HUES6 (cell line): ENCODE measurements at regions not wholly inside any gene's neighbourhood (a gene's known extent, or its start where the extent isn't known, plus 50 kb on each side); places are given as distances from the start of the nearest gene placed in this dataset.
"Not testable (repeated sequence)": the region's sequence is repeated elsewhere in the genome, so short reads cannot be mapped to it uniquely, and the experiment has no call there.

ENCODE experiments used
- H3K27ac ChIP-seq: 2 replicates; pipeline ENCODE4 v1.7.0; 2013; ENCODE audit warnings: low read depth, mild to moderate bottlenecking, low read length, inconsistent platforms
- H3K27me3 ChIP-seq: 2 replicates; pipeline ENCODE4 v1.6.1; 2013; ENCODE audit warnings: low read length; ENCODE audit not compliant: control insufficient read depth, insufficient read depth
- H3K36me3 ChIP-seq: 2 replicates; pipeline ENCODE4 v1.6.1; 2013; ENCODE audit warnings: low read length; ENCODE audit not compliant: control insufficient read depth, insufficient read depth
- H3K4me1 ChIP-seq: 2 replicates; pipeline ENCODE4 v1.6.1; 2013; ENCODE audit warnings: low read length; ENCODE audit not compliant: control insufficient read depth, insufficient read depth
- H3K4me3 ChIP-seq: 2 replicates; pipeline ENCODE4 v1.5.1; 2013; ENCODE audit warnings: low read depth, low read length
- H3K9ac ChIP-seq: one replicate; pipeline ENCODE4 v1.6.1; 2013; ENCODE audit warnings: mild to moderate bottlenecking, low read length
- H3K9me3 ChIP-seq: 2 replicates; pipeline ENCODE4 v1.6.1; 2013; ENCODE audit warnings: low read depth, low read length; ENCODE audit not compliant: control insufficient read depth, insufficient read depth

- H3K9me3 ChIP-seq: no peaks in the 10 kb centered on the region
- no peaks in the 10 kb centered on the region for H3K27me3 ChIP-seq
- H3K27ac ChIP-seq: no peak overlapping the region
- peaks cover 14% of the 10 kb centered on the region for H3K4me1 ChIP-seq
- H3K9ac ChIP-seq: no peak overlapping the region
- no peaks in the 10 kb centered on the region for H3K36me3 ChIP-seq
- no peak overlapping the region for H3K4me3 ChIP-seq
These were observed 347.2 kb downstream of the RFC3 start for GRCh38 chr13:34165158-34165557.

- Histone ChIP-seq H3K4me1 (peaks cover 14% of the 10 kb centered on the region), H3K27ac (no peak overlapping the region), H3K4me3 (no peak overlapping the region), H3K36me3 (no peaks in the 10 kb centered on the region), H3K9me3 (no peaks in the 10 kb centered on the region), H3K27me3 (no peaks in the 10 kb centered on the region), H3K9ac (no peak overlapping the region)
These were observed 348.5 kb downstream of the RFC3 start for GRCh38 chr13:34166406-34166805.

- Histone ChIP-seq H3K4me3 (no peak overlapping the region), H3K36me3 (no peaks in the 10 kb centered on the region), H3K9ac (no peak overlapping the region), H3K4me1 (peaks cover 8% of the 10 kb centered on the region), H3K27ac (no peak overlapping the region), H3K9me3 (no peaks in the 10 kb centered on the region), H3K27me3 (no peaks in the 10 kb centered on the region)
These were observed 349.4 kb downstream of the RFC3 start for GRCh38 chr13:34167347-34167746.

GRCh38 chr13:34172048-34172447 is 354.1 kb downstream of the RFC3 start:
- peaks cover 4% of the 10 kb centered on the region; the same call in 1 of the 2 replicates for H3K4me1 ChIP-seq

GRCh38 chr13:34174671-34175145 is 356.8 kb downstream of the RFC3 start:
- no peaks in the 10 kb centered on the region for H3K9me3 ChIP-seq
- H3K27me3 ChIP-seq: no peaks in the 10 kb centered on the region
- H3K36me3 ChIP-seq: no peaks in the 10 kb centered on the region
- H3K27ac ChIP-seq: no peak overlapping the region
- no peak overlapping the region for H3K9ac ChIP-seq
- H3K4me3 ChIP-seq: no peak overlapping the region
- H3K4me1 ChIP-seq: peaks cover 12% of the 10 kb centered on the region; the same call in 1 of the 2 replicates

More at GRCh38 chr13:34172048-34172447, 354.1 kb downstream of the RFC3 start:
- Histone ChIP-seq H3K4me3 (no peak overlapping the region), H3K27me3 (no peaks in the 10 kb centered on the region), H3K27ac (no peak overlapping the region), H3K9me3 (no peaks in the 10 kb centered on the region), H3K9ac (no peak overlapping the region), H3K36me3 (no peaks in the 10 kb centered on the region)

- Histone ChIP-seq H3K4me3 (no peak overlapping the region), H3K27me3 (no peaks in the 10 kb centered on the region), H3K9me3 (no peaks in the 10 kb centered on the region), H3K27ac (no peak overlapping the region), H3K36me3 (no peaks in the 10 kb centered on the region), H3K9ac (no peak overlapping the region), H3K4me1 (peaks cover 14% of the 10 kb centered on the region; the same call in 1 of the 2 replicates)
These were observed 357.6 kb downstream of the RFC3 start for GRCh38 chr13:34175551-34175950.

GRCh38 chr13:34176633-34177032 is 358.7 kb downstream of the RFC3 start:
- Histone ChIP-seq H3K4me1 (peaks cover 14% of the 10 kb centered on the region; the same call in 1 of the 2 replicates), H3K9me3 (no peaks in the 10 kb centered on the region), H3K27ac (no peak overlapping the region), H3K4me3 (no peak overlapping the region), H3K27me3 (no peaks in the 10 kb centered on the region), H3K9ac (no peak overlapping the region), H3K36me3 (no peaks in the 10 kb centered on the region)

- H3K9me3 ChIP-seq: no peaks in the 10 kb centered on the region
- H3K4me3 ChIP-seq: no peak overlapping the region
- H3K4me1 ChIP-seq: peaks cover 14% of the 10 kb centered on the region; the same call in 1 of the 2 replicates
- H3K9ac ChIP-seq: no peak overlapping the region
- no peaks in the 10 kb centered on the region for H3K36me3 ChIP-seq
- H3K27ac ChIP-seq: no peak overlapping the region
- H3K27me3 ChIP-seq: no peaks in the 10 kb centered on the region
These were observed 361.5 kb downstream of the RFC3 start for GRCh38 chr13:34179481-34179880.

- Histone ChIP-seq H3K27me3 (no peaks in the 10 kb centered on the region), H3K36me3 (no peaks in the 10 kb centered on the region), H3K27ac (no peak overlapping the region), H3K4me3 (no peak overlapping the region), H3K9me3 (no peaks in the 10 kb centered on the region), H3K4me1 (peaks cover 14% of the 10 kb centered on the region; the same call in 1 of the 2 replicates), H3K9ac (no peak overlapping the region)
These were observed 362.0 kb downstream of the RFC3 start for GRCh38 chr13:34179927-34180326.

GRCh38 chr13:34181256-34181655 is 363.3 kb downstream of the RFC3 start:
- H3K4me3 ChIP-seq, H3K36me3 ChIP-seq, H3K27ac ChIP-seq, H3K9ac ChIP-seq, H3K9me3 ChIP-seq, H3K27me3 ChIP-seq: not testable (repeated sequence)
- H3K4me1 ChIP-seq: peaks cover 14% of the 10 kb centered on the region; the same call in 1 of the 2 replicates

GRCh38 chr13:34189946-34190345 is 372.0 kb downstream of the RFC3 start:
- Histone ChIP-seq H3K36me3 (no peaks in the 10 kb centered on the region), H3K4me1 (no peaks in the 10 kb centered on the region), H3K9me3 (peaks cover 3% of the 10 kb centered on the region; the same call in 1 of the 2 replicates), H3K27ac (no peak overlapping the region), H3K4me3 (no peak overlapping the region), H3K27me3 (no peaks in the 10 kb centered on the region), H3K9ac (no peak overlapping the region)
